Prostate gland (tissue), 2 donors: ENCODE measurements at regions not wholly inside any gene's neighbourhood (a gene's known extent, or its start where the extent isn't known, plus 50 kb on each side); places are given as distances from the start of the nearest gene placed in this dataset.

Experiments
- CTCF ChIP-seq, 4 experiments: fragments of 200-600 bp in 2 of 4; fragments of 450-650 bp in 2 of 4; sonication (generic) in 2 of 4; IDR thresholded peaks; 1 replicate in 3 of 4; 2 replicates in 1 of 4; pipeline ENCODE4 v1.5.1; 2016 to 2019; ENCODE audit warnings: antibody characterized with exemption in 4 of 4, mild to moderate bottlenecking in 2 of 4, moderate library complexity in 2 of 4
- POLR2A ChIP-seq: fragments of 450-650 bp; IDR thresholded peaks from one replicate; pipeline ENCODE4 v1.6.1; 2016; ENCODE audit warnings: antibody characterized with exemption, mild to moderate bottlenecking

- no peak for TF ChIP-seq POLR2A
- TF ChIP-seq CTCF (IDR thresholded peaks at IDR 0.05) = no peak
Measured at GRCh38 chr6:14992382-14992781, 253.5 kb upstream of the JARID2 start.
